Large intestine (tissue), 3 donors: ENCODE measurements at regions not wholly inside any gene's neighbourhood (a gene's known extent, or its start where the extent isn't known, plus 50 kb on each side); places are given as distances from the start of the nearest gene placed in this dataset.
"Not testable (repeated sequence)": the region's sequence is repeated elsewhere in the genome, so short reads cannot be mapped to it uniquely, and the experiment has no call there.

Experiments used
- DNase-seq, 2 donors: peaks; one replicate each; pipeline versions ENCODE4 v3.0.0 to v3.0.0-alpha.2; 2013
- H3K27ac ChIP-seq: one replicate; pipeline ENCODE4 v1.5.1; 2013; ENCODE audit warnings: low read length
- H3K27me3 ChIP-seq: 2 replicates; pipeline ENCODE4 v1.6.1; 2013; ENCODE audit warnings: low read length; ENCODE audit not compliant: control insufficient read depth, insufficient read depth
- H3K36me3 ChIP-seq: 2 replicates; pipeline ENCODE4 v1.6.1; 2013; ENCODE audit warnings: low read length; ENCODE audit not compliant: control insufficient read depth, insufficient read depth
- H3K4me1 ChIP-seq: one replicate; pipeline ENCODE4 v1.6.1; 2013; ENCODE audit warnings: low read length; ENCODE audit not compliant: control insufficient read depth, insufficient read depth
- H3K4me3 ChIP-seq: one replicate; pipeline ENCODE4 v1.5.1; 2013; ENCODE audit warnings: low read length
- H3K9me3 ChIP-seq: one replicate; pipeline ENCODE4 v1.6.1; 2013; ENCODE audit warnings: mild to moderate bottlenecking, low read depth, low read length, moderate library complexity; ENCODE audit not compliant: control insufficient read depth
- WGBS: methylation state at CpG from one replicate; pipeline ENCODE4 v1.1.5; 2013; ENCODE audit warnings: low lambda C conversion rate; ENCODE audit not compliant: insufficient coverage; 5-methylcytosine and 5-hydroxymethylcytosine counted together

GRCh38 chr7:92917230-92917629, 80.9 kb upstream of the CDK6 start:
- no peaks in the 10 kb centered on the region for H3K27me3 ChIP-seq

GRCh38 chr7:92916770-92917224, 80.4 kb upstream of the CDK6 start:
- no peaks in the 10 kb centered on the region for H3K27me3 ChIP-seq
- WGBS = no CpG with 5 or more reads among the region's 3 CpGs
- DNase-seq = no peak
- H3K4me3 ChIP-seq = no peak overlapping the region
- no peaks in the 10 kb centered on the region for H3K4me1 ChIP-seq
- H3K9me3 ChIP-seq = no peaks in the 10 kb centered on the region
- H3K27ac ChIP-seq = no peak overlapping the region
- no peaks in the 10 kb centered on the region for H3K36me3 ChIP-seq

More at GRCh38 chr7:92917230-92917629, 80.9 kb upstream of the CDK6 start:
- Histone ChIP-seq H3K4me3 (no peak overlapping the region), H3K4me1 (no peaks in the 10 kb centered on the region), H3K36me3 (no peaks in the 10 kb centered on the region), H3K27ac (no peak overlapping the region), H3K9me3 (no peaks in the 10 kb centered on the region)
- DNase-seq = no peak

GRCh38 chr7:92915348-92915747, 79.0 kb upstream of the CDK6 start:
- Histone ChIP-seq H3K36me3 (no peaks in the 10 kb centered on the region), H3K27ac (no peak overlapping the region), H3K9me3 (no peaks in the 10 kb centered on the region), H3K27me3 (no peaks in the 10 kb centered on the region), H3K4me3 (no peak overlapping the region), H3K4me1 (no peaks in the 10 kb centered on the region)
- DNase-seq = no peak
- WGBS = 100% methylated on average over 1 of the region's 3 CpGs

- no peak overlapping the region for H3K4me3 ChIP-seq
- no peak for DNase-seq
- WGBS = no CpG with 5 or more reads among the region's 2 CpGs
- no peaks in the 10 kb centered on the region for H3K36me3 ChIP-seq
- no peaks in the 10 kb centered on the region for H3K27me3 ChIP-seq
- no peaks in the 10 kb centered on the region for H3K4me1 ChIP-seq
- H3K27ac ChIP-seq = no peak overlapping the region
- no peaks in the 10 kb centered on the region for H3K9me3 ChIP-seq
Measured at GRCh38 chr7:92914645-92915044, 78.3 kb upstream of the CDK6 start.

GRCh38 chr7:92913849-92914248, 77.5 kb upstream of the CDK6 start:
- 100% methylated on average over 2 of the region's 3 CpGs for WGBS
- Histone ChIP-seq H3K4me3 (no peak overlapping the region), H3K27ac (no peak overlapping the region), H3K36me3 (no peaks in the 10 kb centered on the region), H3K9me3 (no peaks in the 10 kb centered on the region), H3K27me3 (no peaks in the 10 kb centered on the region), H3K4me1 (no peaks in the 10 kb centered on the region)
- DNase-seq = no peak

GRCh38 chr7:92910976-92911375, 74.6 kb upstream of the CDK6 start:
- no peaks in the 10 kb centered on the region for H3K9me3 ChIP-seq
- no peaks in the 10 kb centered on the region for H3K4me1 ChIP-seq
- no peak for DNase-seq
- no peaks in the 10 kb centered on the region for H3K27me3 ChIP-seq
- no peak overlapping the region for H3K27ac ChIP-seq
- H3K4me3 ChIP-seq = no peak overlapping the region
- H3K36me3 ChIP-seq = no peaks in the 10 kb centered on the region
- WGBS = no CpG with 5 or more reads among the region's 3 CpGs

- Histone ChIP-seq H3K27me3 (no peaks in the 10 kb centered on the region), H3K4me1 (no peaks in the 10 kb centered on the region), H3K4me3 (no peak overlapping the region), H3K27ac (no peak overlapping the region), H3K36me3 (no peaks in the 10 kb centered on the region), H3K9me3 (no peaks in the 10 kb centered on the region)
- DNase-seq = no peak
- 75% methylated on average over 1 of the region's 2 CpGs for WGBS
Measured at GRCh38 chr7:92909686-92910475, 73.5 kb upstream of the CDK6 start.

GRCh38 chr7:92904244-92905131, 68.1 kb upstream of the CDK6 start:
- Histone ChIP-seq H3K4me3 (no peak overlapping the region), H3K36me3 (no peaks in the 10 kb centered on the region), H3K27me3 (no peaks in the 10 kb centered on the region), H3K4me1 (no peaks in the 10 kb centered on the region), H3K27ac (no peak overlapping the region), H3K9me3 (no peaks in the 10 kb centered on the region)
- DNase-seq = no peak
- 67% methylated on average over 1 of the region's 7 CpGs for WGBS

GRCh38 chr7:92898798-92899197, 62.4 kb upstream of the CDK6 start:
- Histone ChIP-seq H3K4me3 (no peak overlapping the region), H3K4me1 (no peaks in the 10 kb centered on the region), H3K27ac (no peak overlapping the region), H3K9me3 (peaks cover 3% of the 10 kb centered on the region), H3K27me3 (no peaks in the 10 kb centered on the region), H3K36me3 (no peaks in the 10 kb centered on the region)
- WGBS = no CpG with 5 or more reads among the region's 5 CpGs
- no peak for DNase-seq

- not testable (repeated sequence) for DNase-seq, H3K36me3 ChIP-seq, H3K27ac ChIP-seq, H3K27me3 ChIP-seq, H3K4me1 ChIP-seq, H3K4me3 ChIP-seq, H3K9me3 ChIP-seq
- no CpG with 5 or more reads among the region's 2 CpGs for WGBS
Measured at GRCh38 chr7:92894857-92895256, 58.5 kb upstream of the CDK6 start.
